Heart left ventricle (tissue), 13 donors: ENCODE measurements at regions not wholly inside any gene's neighbourhood (a gene's known extent, or its start where the extent isn't known, plus 50 kb on each side); places are given as distances from the start of the nearest gene placed in this dataset.

Experiments used
- POLR2A ChIP-seq, 2 donors: fragments of 450-650 bp; IDR thresholded peaks; one replicate each; pipeline ENCODE4 v1.6.1; 2017; ENCODE audit warnings: antibody characterized with exemption in 2 of 2, mild to moderate bottlenecking in 2 of 2, moderate library complexity in 2 of 2
- TF ChIP-seq, protein P1 (sequence below), 12 donors: fragments of 200-600 bp; sonication (generic) in 4 of 12; IDR thresholded peaks; one replicate each; pipeline versions ENCODE4 v1.5.0 to v1.8.0; 2018 to 2022; ENCODE audit warnings: antibody characterized with exemption in 12 of 12, mild to moderate bottlenecking in 5 of 12
- donor health status: ischemic (EF 13 %, LVEDD 7.1; RV severe dilation, severe dysfunction).
- donor health status: DM: no; HTN: yes; CAD: no.
- donor health status: DM: no; HTN: no; CAD: no.
- donor health status: ischemic (EF 25% LVEDD 6.9; RV normal size, moderate dysfunction).
- donor health status: ischemic (EF 25% LVEDD 5.7; RV mildly dilated, moderate dysfunction).
- donor health status: ischemic (EF 35%, LVEDD 5.7; RV mildly dilated, moderate dysfunction).
- donor health status: nonischemic (EF 11% LVEDD 7.7; RV severe dilation, severe dysfunction).
- donor health status: DM: yes; HTN: yes; CAD: no.
- donor health status: PGD.
- donor health status: ischemic (EF 29% LVEDD 5.4; RV normal size, mild dysfunction).
- donor health status: nonischemic (EF 23%, LVEDD 6.1; RV moderate dilation, normal function).

DNA sequence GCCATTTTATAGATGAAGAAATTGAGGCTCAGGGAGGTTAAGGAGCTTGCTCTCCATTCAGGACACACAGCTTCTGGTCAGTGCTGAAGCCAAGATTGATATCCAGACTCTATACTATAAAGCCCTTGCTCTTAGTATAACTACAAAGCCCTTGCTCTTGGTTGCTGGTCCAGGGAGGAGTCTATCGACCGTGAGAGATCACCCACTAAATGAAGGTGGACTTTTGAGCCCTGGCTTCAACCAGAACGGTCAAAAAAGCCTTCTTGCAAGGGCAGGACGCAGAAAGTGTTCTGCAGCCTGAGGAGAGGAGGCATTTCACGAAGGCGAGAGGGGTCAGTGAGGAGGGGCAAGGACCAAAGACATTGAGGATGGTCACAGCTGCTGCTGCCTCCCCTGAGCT, 176.3 kb downstream of the CYP26A1 start:
- TF ChIP-seq, protein P1, sequence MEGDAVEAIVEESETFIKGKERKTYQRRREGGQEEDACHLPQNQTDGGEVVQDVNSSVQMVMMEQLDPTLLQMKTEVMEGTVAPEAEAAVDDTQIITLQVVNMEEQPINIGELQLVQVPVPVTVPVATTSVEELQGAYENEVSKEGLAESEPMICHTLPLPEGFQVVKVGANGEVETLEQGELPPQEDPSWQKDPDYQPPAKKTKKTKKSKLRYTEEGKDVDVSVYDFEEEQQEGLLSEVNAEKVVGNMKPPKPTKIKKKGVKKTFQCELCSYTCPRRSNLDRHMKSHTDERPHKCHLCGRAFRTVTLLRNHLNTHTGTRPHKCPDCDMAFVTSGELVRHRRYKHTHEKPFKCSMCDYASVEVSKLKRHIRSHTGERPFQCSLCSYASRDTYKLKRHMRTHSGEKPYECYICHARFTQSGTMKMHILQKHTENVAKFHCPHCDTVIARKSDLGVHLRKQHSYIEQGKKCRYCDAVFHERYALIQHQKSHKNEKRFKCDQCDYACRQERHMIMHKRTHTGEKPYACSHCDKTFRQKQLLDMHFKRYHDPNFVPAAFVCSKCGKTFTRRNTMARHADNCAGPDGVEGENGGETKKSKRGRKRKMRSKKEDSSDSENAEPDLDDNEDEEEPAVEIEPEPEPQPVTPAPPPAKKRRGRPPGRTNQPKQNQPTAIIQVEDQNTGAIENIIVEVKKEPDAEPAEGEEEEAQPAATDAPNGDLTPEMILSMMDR (IDR thresholded peaks at IDR 0.05): no peak
- TF ChIP-seq POLR2A (IDR thresholded peaks at IDR 0.05): no peak
